ENCODE measurements at regions not wholly inside any gene's neighbourhood (a gene's known extent, or its start where the extent isn't known, plus 50 kb on each side); places are given as distances from the start of the nearest gene placed in this dataset.

- WGBS (ENCODE audit: insufficient coverage, insufficient read length): no CpG with 5 or more reads among the region's 5 CpGs
- Histone ChIP-seq H3K27me3 (ENCODE audit: control insufficient read depth, insufficient read depth, low read length) (no peaks in the 10 kb centered on the region), H3K36me3 (ENCODE audit: control insufficient read depth, insufficient read depth, low read length) (no peaks in the 10 kb centered on the region), H3K4me1 (ENCODE audit: control insufficient read depth, insufficient read depth, low read length) (no peaks in the 10 kb centered on the region), H3K4me3 (ENCODE audit: low read length) (no peak overlapping the region), H3K9me3 (ENCODE audit: control insufficient read depth, insufficient read depth, low read length) (no peaks in the 10 kb centered on the region), H3K27ac (ENCODE audit: low read length) (no peak overlapping the region)
- DNase-seq (ENCODE audit: low read depth, low spot score): no peak
Observed at GRCh38 chr18:41378598-41378997, 576.4 kb upstream of the PIK3C3 start.

- Histone ChIP-seq H3K9me3 (ENCODE audit: control insufficient read depth, insufficient read depth, low read length) (no peaks in the 10 kb centered on the region), H3K4me1 (ENCODE audit: control insufficient read depth, insufficient read depth, low read length) (no peaks in the 10 kb centered on the region), H3K27me3 (ENCODE audit: control insufficient read depth, insufficient read depth, low read length) (no peaks in the 10 kb centered on the region), H3K27ac (ENCODE audit: low read length) (no peak overlapping the region), H3K4me3 (ENCODE audit: low read length) (no peak overlapping the region), H3K36me3 (ENCODE audit: control insufficient read depth, insufficient read depth, low read length) (no peaks in the 10 kb centered on the region)
- no peak for DNase-seq (ENCODE audit: low read depth, low spot score)
Observed at GRCh38 chr18:41373612-41374011, 581.4 kb upstream of the PIK3C3 start.

- no peak for DNase-seq (ENCODE audit: low read depth, low spot score)
- no CpG with 5 or more reads among the region's 10 CpGs for WGBS (ENCODE audit: insufficient coverage, insufficient read length)
- no peaks in the 10 kb centered on the region for H3K9me3 ChIP-seq (ENCODE audit: control insufficient read depth, insufficient read depth, low read length)
- H3K4me3 ChIP-seq (ENCODE audit: low read length): no peak overlapping the region
- H3K27me3 ChIP-seq (ENCODE audit: control insufficient read depth, insufficient read depth, low read length): no peaks in the 10 kb centered on the region
- no peak overlapping the region for H3K27ac ChIP-seq (ENCODE audit: low read length)
- no peaks in the 10 kb centered on the region for H3K4me1 ChIP-seq (ENCODE audit: control insufficient read depth, insufficient read depth, low read length)
- no peaks in the 10 kb centered on the region for H3K36me3 ChIP-seq (ENCODE audit: control insufficient read depth, insufficient read depth, low read length)
Observed at GRCh38 chr18:41372046-41372665, 582.9 kb upstream of the PIK3C3 start.

GRCh38 chr18:41371156-41372045 lies 583.6 kb upstream of the PIK3C3 start:
- DNase-seq (ENCODE audit: low read depth, low spot score): no peak

GRCh38 chr18:41370740-41371139 lies 584.3 kb upstream of the PIK3C3 start:
- H3K36me3 ChIP-seq (ENCODE audit: control insufficient read depth, insufficient read depth, low read length): no peaks in the 10 kb centered on the region
- no peaks in the 10 kb centered on the region for H3K9me3 ChIP-seq (ENCODE audit: control insufficient read depth, insufficient read depth, low read length)
- no peaks in the 10 kb centered on the region for H3K4me1 ChIP-seq (ENCODE audit: control insufficient read depth, insufficient read depth, low read length)
- H3K4me3 ChIP-seq (ENCODE audit: low read length): no peak overlapping the region
- no peak for DNase-seq (ENCODE audit: low read depth, low spot score)
- H3K27ac ChIP-seq (ENCODE audit: low read length): no peak overlapping the region
- WGBS (ENCODE audit: insufficient coverage, insufficient read length): no CpG with 5 or more reads among the region's 4 CpGs
- H3K27me3 ChIP-seq (ENCODE audit: control insufficient read depth, insufficient read depth, low read length): no peaks in the 10 kb centered on the region

More at GRCh38 chr18:41371156-41372045, 583.6 kb upstream of the PIK3C3 start:
- WGBS (ENCODE audit: insufficient coverage, insufficient read length): no CpG with 5 or more reads among the region's 5 CpGs
- Histone ChIP-seq H3K27ac (ENCODE audit: low read length) (no peak overlapping the region), H3K9me3 (ENCODE audit: control insufficient read depth, insufficient read depth, low read length) (no peaks in the 10 kb centered on the region), H3K36me3 (ENCODE audit: control insufficient read depth, insufficient read depth, low read length) (no peaks in the 10 kb centered on the region), H3K27me3 (ENCODE audit: control insufficient read depth, insufficient read depth, low read length) (no peaks in the 10 kb centered on the region), H3K4me1 (ENCODE audit: control insufficient read depth, insufficient read depth, low read length) (no peaks in the 10 kb centered on the region), H3K4me3 (ENCODE audit: low read length) (no peak overlapping the region)

- H3K4me3 ChIP-seq (ENCODE audit: low read length): no peak overlapping the region
- H3K9me3 ChIP-seq (ENCODE audit: control insufficient read depth, insufficient read depth, low read length): no peaks in the 10 kb centered on the region
- no peaks in the 10 kb centered on the region for H3K4me1 ChIP-seq (ENCODE audit: control insufficient read depth, insufficient read depth, low read length)
- H3K27me3 ChIP-seq (ENCODE audit: control insufficient read depth, insufficient read depth, low read length): no peaks in the 10 kb centered on the region
- no peak overlapping the region for H3K27ac ChIP-seq (ENCODE audit: low read length)
- no peaks in the 10 kb centered on the region for H3K36me3 ChIP-seq (ENCODE audit: control insufficient read depth, insufficient read depth, low read length)
- DNase-seq (ENCODE audit: low read depth, low spot score): no peak
- WGBS (ENCODE audit: insufficient coverage, insufficient read length): no CpG with 5 or more reads among the region's 2 CpGs
Observed at GRCh38 chr18:41357708-41358107, 597.3 kb upstream of the PIK3C3 start.

- H3K9me3 ChIP-seq (ENCODE audit: control insufficient read depth, insufficient read depth, low read length): no peaks in the 10 kb centered on the region
- H3K27ac ChIP-seq (ENCODE audit: low read length): no peak overlapping the region
- DNase-seq (ENCODE audit: low read depth, low spot score): no peak
- H3K36me3 ChIP-seq (ENCODE audit: control insufficient read depth, insufficient read depth, low read length): no peaks in the 10 kb centered on the region
- no peaks in the 10 kb centered on the region for H3K27me3 ChIP-seq (ENCODE audit: control insufficient read depth, insufficient read depth, low read length)
- H3K4me3 ChIP-seq (ENCODE audit: low read length): no peak overlapping the region
- no peaks in the 10 kb centered on the region for H3K4me1 ChIP-seq (ENCODE audit: control insufficient read depth, insufficient read depth, low read length)
- no CpG with 5 or more reads among the region's 3 CpGs for WGBS (ENCODE audit: insufficient coverage, insufficient read length)
Observed at GRCh38 chr18:41353777-41354528, 601.1 kb upstream of the PIK3C3 start.

GRCh38 chr18:41351430-41351829 lies 603.6 kb upstream of the PIK3C3 start:
- Histone ChIP-seq H3K27ac (ENCODE audit: low read length) (no peak overlapping the region), H3K9me3 (ENCODE audit: control insufficient read depth, insufficient read depth, low read length) (no peaks in the 10 kb centered on the region), H3K4me3 (ENCODE audit: low read length) (no peak overlapping the region), H3K27me3 (ENCODE audit: control insufficient read depth, insufficient read depth, low read length) (no peaks in the 10 kb centered on the region), H3K36me3 (ENCODE audit: control insufficient read depth, insufficient read depth, low read length) (no peaks in the 10 kb centered on the region), H3K4me1 (ENCODE audit: control insufficient read depth, insufficient read depth, low read length) (no peaks in the 10 kb centered on the region)
- no peak for DNase-seq (ENCODE audit: low read depth, low spot score)
- no CpG with 5 or more reads among the region's 3 CpGs for WGBS (ENCODE audit: insufficient coverage, insufficient read length)

GRCh38 chr18:41347057-41347456 lies 608.0 kb upstream of the PIK3C3 start:
- no peaks in the 10 kb centered on the region for H3K36me3 ChIP-seq (ENCODE audit: control insufficient read depth, insufficient read depth, low read length)
- no peaks in the 10 kb centered on the region for H3K4me1 ChIP-seq (ENCODE audit: control insufficient read depth, insufficient read depth, low read length)
- H3K27me3 ChIP-seq (ENCODE audit: control insufficient read depth, insufficient read depth, low read length): no peaks in the 10 kb centered on the region
- no CpG with 5 or more reads among the region's 3 CpGs for WGBS (ENCODE audit: insufficient coverage, insufficient read length)
- no peak for DNase-seq (ENCODE audit: low read depth, low spot score)
- H3K4me3 ChIP-seq (ENCODE audit: low read length): no peak overlapping the region
- H3K27ac ChIP-seq (ENCODE audit: low read length): no peak overlapping the region
- no peaks in the 10 kb centered on the region for H3K9me3 ChIP-seq (ENCODE audit: control insufficient read depth, insufficient read depth, low read length)

- WGBS (ENCODE audit: insufficient coverage, insufficient read length): no CpG with 5 or more reads among the region's 4 CpGs
- H3K4me1 ChIP-seq (ENCODE audit: control insufficient read depth, insufficient read depth, low read length): no peaks in the 10 kb centered on the region
- H3K27ac ChIP-seq (ENCODE audit: low read length): no peak overlapping the region
- no peaks in the 10 kb centered on the region for H3K9me3 ChIP-seq (ENCODE audit: control insufficient read depth, insufficient read depth, low read length)
- DNase-seq (ENCODE audit: low read depth, low spot score): no peak
- no peaks in the 10 kb centered on the region for H3K27me3 ChIP-seq (ENCODE audit: control insufficient read depth, insufficient read depth, low read length)
- no peak overlapping the region for H3K4me3 ChIP-seq (ENCODE audit: low read length)
- H3K36me3 ChIP-seq (ENCODE audit: control insufficient read depth, insufficient read depth, low read length): no peaks in the 10 kb centered on the region
Observed at GRCh38 chr18:41343808-41344207, 611.2 kb upstream of the PIK3C3 start.
